Brain microvascular endothelial cell (primary cell): ENCODE measurements at regions not wholly inside any gene's neighbourhood (a gene's known extent, or its start where the extent isn't known, plus 50 kb on each side); places are given as distances from the start of the nearest gene placed in this dataset.

ENCODE experiments used
- DNase-seq: peaks from one replicate; pipeline ENCODE4 v3.0.0-alpha.2; 2020
- H3K27ac ChIP-seq: fragments of 250-450 bp; sonication (Bioruptor Pico); 2 replicates; pipeline ENCODE4 v1.5.1; 2020; ENCODE audit warnings: mild to moderate bottlenecking, moderate library complexity
- H3K27me3 ChIP-seq: fragments of 250-450 bp; sonication (Bioruptor Pico); replicated peaks from 2 replicates; pipeline ENCODE4 v1.5.1; 2020; ENCODE audit warnings: mild to moderate bottlenecking
- H3K36me3 ChIP-seq: fragments of 250-450 bp; sonication (Bioruptor Pico); replicated peaks from 2 replicates; pipeline ENCODE4 v1.5.1; 2020; ENCODE audit warnings: mild to moderate bottlenecking
- H3K4me3 ChIP-seq: 2 replicates; pipeline ENCODE4 v1.5.1; 2011; ENCODE audit warnings: low read depth, mild to moderate bottlenecking, control low read depth, low read length, moderate library complexity
- CTCF ChIP-seq: IDR thresholded peaks from 2 replicates; pipeline ENCODE4 v1.5.1; 2011; ENCODE audit warnings: low read depth, mild to moderate bottlenecking, moderate library complexity, low read length, control low read depth, inconsistent platforms; ENCODE audit errors: missing control alignments
- in situ Hi-C: cut with HindIII; loops from 2 replicates; pipeline ENCODE4 v1.10.0; 2017; ENCODE audit warnings: low sequenced_read_pairs, low pct_ligation_motif_present

- Histone ChIP-seq H3K27ac (no peak overlapping the region), H3K36me3 (no peaks in the 10 kb centered on the region), H3K27me3 (no peaks in the 10 kb centered on the region), H3K4me3 (no peak overlapping the region)
- TF ChIP-seq CTCF, result no peak
- in situ Hi-C loops, result no loop called here
- DNase-seq, result no peak
Measured at GRCh38 chr17:74028354-74029116, 174.9 kb upstream of the RPL38 start.

GRCh38 chr17:74031316-74032090 is 172.0 kb upstream of the RPL38 start:
- no peaks in the 10 kb centered on the region for H3K36me3 ChIP-seq
- H3K27me3 ChIP-seq, result no peaks in the 10 kb centered on the region
- TF ChIP-seq CTCF, result no peak
- no peak for DNase-seq
- H3K27ac ChIP-seq, result no peak overlapping the region
- H3K4me3 ChIP-seq, result no peak overlapping the region
- in situ Hi-C loops, result no loop called here

GRCh38 chr17:74032222-74032621 is 171.3 kb upstream of the RPL38 start:
- in situ Hi-C loops, result no loop called here
- Histone ChIP-seq H3K27me3 (no peaks in the 10 kb centered on the region), H3K27ac (no peak overlapping the region), H3K36me3 (no peaks in the 10 kb centered on the region), H3K4me3 (no peak overlapping the region)
- TF ChIP-seq CTCF, result no peak
- no peak for DNase-seq

- DNase-seq, result peak; percentile 3
- no peak for TF ChIP-seq CTCF
- Histone ChIP-seq H3K27me3 (no peaks in the 10 kb centered on the region), H3K36me3 (no peaks in the 10 kb centered on the region), H3K27ac (no peak overlapping the region), H3K4me3 (no peak overlapping the region)
- in situ Hi-C loops, result no loop called here
Measured at GRCh38 chr17:74037320-74037719, 166.2 kb upstream of the RPL38 start.

GRCh38 chr17:74040291-74040690 is 163.2 kb upstream of the RPL38 start:
- Histone ChIP-seq H3K27ac (no peak overlapping the region), H3K27me3 (no peaks in the 10 kb centered on the region), H3K4me3 (no peak overlapping the region), H3K36me3 (no peaks in the 10 kb centered on the region)
- no peak for DNase-seq
- TF ChIP-seq CTCF, result no peak
- in situ Hi-C loops, result no loop called here

GRCh38 chr17:74040729-74041128 is 162.7 kb upstream of the RPL38 start:
- H3K4me3 ChIP-seq, result no peak overlapping the region
- H3K36me3 ChIP-seq, result no peaks in the 10 kb centered on the region
- H3K27ac ChIP-seq, result no peak overlapping the region
- in situ Hi-C loops, result no loop called here
- TF ChIP-seq CTCF, result no peak
- H3K27me3 ChIP-seq, result no peaks in the 10 kb centered on the region
- no peak for DNase-seq
